Activated gamma-delta T cell treated with Interleukin-2 at 50 U/mL for 16 hours (primary cell): ENCODE measurements at regions not wholly inside any gene's neighbourhood (a gene's known extent, or its start where the extent isn't known, plus 50 kb on each side); places are given as distances from the start of the nearest gene placed in this dataset.

Source experiments
- DNase-seq: peaks from one replicate; pipeline ENCODE4 v3.0.0-alpha.2; 2020

- no peak for DNase-seq
Measured at GRCh38 chr2:217260441-217261115, 400.7 kb upstream of the TNP1 start.

GRCh38 chr2:217258170-217258569 is 398.3 kb upstream of the TNP1 start:
- DNase-seq: no peak

- DNase-seq: no peak
Measured at GRCh38 chr2:217256251-217256650, 396.4 kb upstream of the TNP1 start.

- no peak for DNase-seq
Measured at GRCh38 chr2:217254111-217254510, 394.2 kb upstream of the TNP1 start.

GRCh38 chr2:217252181-217252580 is 392.3 kb upstream of the TNP1 start:
- no peak for DNase-seq

GRCh38 chr2:217250013-217250524 is 390.2 kb upstream of the TNP1 start:
- DNase-seq: no peak

- no peak for DNase-seq
Measured at GRCh38 chr2:217249121-217250012, 389.5 kb upstream of the TNP1 start.

- no peak for DNase-seq
Measured at GRCh38 chr2:217248312-217248935, 388.6 kb upstream of the TNP1 start.

GRCh38 chr2:217247476-217247875 is 387.6 kb upstream of the TNP1 start:
- no peak for DNase-seq

- DNase-seq: no peak
Measured at GRCh38 chr2:217246108-217246507, 386.2 kb upstream of the TNP1 start.

GRCh38 chr2:217244815-217245214 is 385.0 kb upstream of the TNP1 start:
- no peak for DNase-seq

- no peak for DNase-seq
Measured at GRCh38 chr2:217242947-217243346, 383.1 kb upstream of the TNP1 start.

GRCh38 chr2:217231724-217232123 is 371.9 kb upstream of the TNP1 start:
- DNase-seq: no peak

- DNase-seq: no peak
Measured at GRCh38 chr2:217231212-217231611, 371.3 kb upstream of the TNP1 start.

GRCh38 chr2:217228732-217229131 is 368.9 kb upstream of the TNP1 start:
- DNase-seq: no peak

- no peak for DNase-seq
Measured at GRCh38 chr2:217227794-217228193, 367.9 kb upstream of the TNP1 start.

- DNase-seq: no peak
Measured at GRCh38 chr2:217225596-217225995, 365.7 kb upstream of the TNP1 start.

GRCh38 chr2:217223222-217223930 is 363.5 kb upstream of the TNP1 start:
- no peak for DNase-seq

GRCh38 chr2:217222309-217222910 is 362.5 kb upstream of the TNP1 start:
- no peak for DNase-seq

GRCh38 chr2:217220228-217221013 is 360.6 kb upstream of the TNP1 start:
- DNase-seq: no peak

- no peak for DNase-seq
Measured at GRCh38 chr2:217219164-217219520, 359.3 kb upstream of the TNP1 start.
